Gastroesophageal sphincter (tissue), 4 donors: ENCODE measurements at regions not wholly inside any gene's neighbourhood (a gene's known extent, or its start where the extent isn't known, plus 50 kb on each side); places are given as distances from the start of the nearest gene placed in this dataset.

ENCODE experiments used
- ATAC-seq: fragments of 150-250 bp; one replicate; pipeline ENCODE4 v1.9.1; 2016; ENCODE audit warnings: mild to moderate bottlenecking, moderate library complexity
- H3K27ac ChIP-seq, 4 donors: fragments of 200-600 bp; sonication (generic) in 3 of 4; 1 replicate in 3 of 4; 2 replicates in 1 of 4; pipeline ENCODE4 v1.5.1; 2016 to 2019
- H3K27me3 ChIP-seq: fragments of 200-600 bp; sonication (generic); one replicate; pipeline ENCODE4 v1.5.1; 2019
- H3K36me3 ChIP-seq, 2 donors: fragments of 200-600 bp; sonication (generic); one replicate each; pipeline ENCODE4 v1.5.1; 2019; ENCODE audit warnings: control low read depth in 1 of 2
- H3K4me1 ChIP-seq, 3 donors: fragments of 200-600 bp; sonication (generic); 1 replicate in 2 of 3; 2 replicates in 1 of 3; pipeline ENCODE4 v1.5.1; 2016 to 2019; ENCODE audit warnings: control low read depth in 2 of 3
- H3K4me3 ChIP-seq, 2 donors: fragments of 200-600 bp; sonication (generic); one replicate each; pipeline ENCODE4 v1.5.1; 2019; ENCODE audit warnings: mild to moderate bottlenecking in 1 of 2, moderate library complexity in 1 of 2
- H3K9me3 ChIP-seq, 3 donors: fragments of 200-600 bp; sonication (generic); one replicate each; pipeline ENCODE4 v1.5.1; 2017 to 2019; ENCODE audit warnings: control low read depth in 2 of 3
- EP300 ChIP-seq: sonication (generic); formaldehyde crosslinking; IDR thresholded peaks from one replicate; pipeline ENCODE4 v1.6.1; 2017; ENCODE audit warnings: antibody characterized with exemption, mild to moderate bottlenecking
- POLR2A ChIP-seq, 2 donors: fragments of 450-650 bp; IDR thresholded peaks; one replicate each; pipeline ENCODE4 v1.6.1; 2017; ENCODE audit warnings: antibody characterized with exemption in 2 of 2, mild to moderate bottlenecking in 2 of 2, moderate library complexity in 1 of 2
- POLR2AphosphoS5 ChIP-seq: sonication (generic); formaldehyde crosslinking; IDR thresholded peaks from one replicate; pipeline ENCODE4 v1.6.1; 2017; ENCODE audit warnings: antibody characterized with exemption
- WGBS, 2 donors: methylation state at CpG; one replicate each; pipeline ENCODE4 v1.1.5; 2018; ENCODE audit warnings: low coverage in 1 of 2; 5-methylcytosine and 5-hydroxymethylcytosine counted together
- TF ChIP-seq, protein P1 (sequence below), 4 experiments: fragments of 200-600 bp in 2 of 4; fragments of 450-650 bp in 2 of 4; sonication (generic) in 1 of 4; IDR thresholded peaks; one replicate each; pipeline ENCODE4 v1.5.1; 2017 to 2019; ENCODE audit warnings: antibody characterized with exemption in 4 of 4, mild to moderate bottlenecking in 2 of 4, moderate library complexity in 2 of 4

- no peak for ATAC-seq
- Histone ChIP-seq H3K4me1 (no peaks in the 10 kb centered on the region), H3K9me3 (no peaks in the 10 kb centered on the region), H3K4me3 (no peak overlapping the region), H3K27me3 (no peaks in the 10 kb centered on the region), H3K27ac (no peak overlapping the region), H3K36me3 (no peaks in the 10 kb centered on the region)
- TF ChIP-seq, protein P1, sequence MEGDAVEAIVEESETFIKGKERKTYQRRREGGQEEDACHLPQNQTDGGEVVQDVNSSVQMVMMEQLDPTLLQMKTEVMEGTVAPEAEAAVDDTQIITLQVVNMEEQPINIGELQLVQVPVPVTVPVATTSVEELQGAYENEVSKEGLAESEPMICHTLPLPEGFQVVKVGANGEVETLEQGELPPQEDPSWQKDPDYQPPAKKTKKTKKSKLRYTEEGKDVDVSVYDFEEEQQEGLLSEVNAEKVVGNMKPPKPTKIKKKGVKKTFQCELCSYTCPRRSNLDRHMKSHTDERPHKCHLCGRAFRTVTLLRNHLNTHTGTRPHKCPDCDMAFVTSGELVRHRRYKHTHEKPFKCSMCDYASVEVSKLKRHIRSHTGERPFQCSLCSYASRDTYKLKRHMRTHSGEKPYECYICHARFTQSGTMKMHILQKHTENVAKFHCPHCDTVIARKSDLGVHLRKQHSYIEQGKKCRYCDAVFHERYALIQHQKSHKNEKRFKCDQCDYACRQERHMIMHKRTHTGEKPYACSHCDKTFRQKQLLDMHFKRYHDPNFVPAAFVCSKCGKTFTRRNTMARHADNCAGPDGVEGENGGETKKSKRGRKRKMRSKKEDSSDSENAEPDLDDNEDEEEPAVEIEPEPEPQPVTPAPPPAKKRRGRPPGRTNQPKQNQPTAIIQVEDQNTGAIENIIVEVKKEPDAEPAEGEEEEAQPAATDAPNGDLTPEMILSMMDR (IDR thresholded peaks at IDR 0.05): no peak
- no peak for TF ChIP-seq EP300
- TF ChIP-seq POLR2A (IDR thresholded peaks at IDR 0.05): no peak
- TF ChIP-seq POLR2AphosphoS5: no peak
Measured at GRCh38 chr6:156189714-156190113, 587.5 kb upstream of the ARID1B start.

DNA sequence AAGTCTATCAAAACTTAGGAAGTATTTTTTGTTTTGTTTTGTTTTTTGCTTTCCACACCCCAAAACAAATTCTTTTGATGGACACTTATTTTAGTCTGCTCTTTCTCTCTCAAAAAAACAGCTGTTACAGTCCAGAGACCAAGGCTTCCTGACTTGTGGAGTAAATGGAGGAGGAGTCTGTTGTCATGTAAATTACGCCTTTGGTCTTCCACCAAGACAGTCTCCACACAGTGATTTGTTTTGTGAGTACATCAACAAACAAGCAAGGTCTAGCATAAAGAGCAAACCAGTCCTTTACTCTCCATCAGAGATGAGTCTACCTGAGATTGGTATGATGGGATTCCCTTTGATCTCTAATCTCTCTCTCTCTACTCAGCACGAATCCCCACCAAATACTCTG is 588.0 kb upstream of the ARID1B start:
- H3K27ac ChIP-seq: no peak overlapping the region
- no peak for ATAC-seq
- H3K4me1 ChIP-seq: no peaks in the 10 kb centered on the region
- no peaks in the 10 kb centered on the region for H3K36me3 ChIP-seq
- no peak overlapping the region for H3K4me3 ChIP-seq
- TF ChIP-seq POLR2AphosphoS5: no peak
- TF ChIP-seq, protein P1 (IDR thresholded peaks at IDR 0.05): no peak
- TF ChIP-seq EP300: no peak
- TF ChIP-seq POLR2A (IDR thresholded peaks at IDR 0.05): no peak
- H3K9me3 ChIP-seq: no peaks in the 10 kb centered on the region
- 69 to 90% methylated on average over 2 of the region's 2 CpGs for WGBS, 2 donors
- H3K27me3 ChIP-seq: no peaks in the 10 kb centered on the region

DNA sequence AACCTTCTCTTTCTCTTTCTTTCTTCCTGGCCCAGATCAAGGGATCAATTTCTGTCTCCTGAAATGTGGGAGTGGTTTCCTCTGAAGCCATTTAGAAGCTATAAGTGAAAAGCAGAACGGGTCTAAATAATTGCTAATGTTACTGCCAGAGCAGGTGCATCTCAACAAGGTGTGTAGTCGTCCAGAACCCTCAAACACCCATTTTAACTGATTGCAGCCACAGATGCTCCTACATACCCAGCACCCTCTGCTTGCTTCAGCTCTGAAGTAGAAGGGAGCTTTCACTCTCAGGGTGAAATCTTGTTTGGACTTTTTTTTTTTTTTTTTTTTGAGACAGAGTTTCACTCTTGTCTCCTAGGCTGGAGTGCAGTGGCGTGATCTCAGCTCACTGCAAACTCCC is 592.1 kb upstream of the ARID1B start:
- WGBS, 2 donors: 48 to 61% methylated on average over 2 of the region's 3 CpGs
- Histone ChIP-seq H3K27me3 (no peaks in the 10 kb centered on the region), H3K27ac (no peak overlapping the region), H3K4me3 (no peak overlapping the region), H3K36me3 (no peaks in the 10 kb centered on the region), H3K9me3 (no peaks in the 10 kb centered on the region), H3K4me1 (no peaks in the 10 kb centered on the region)
- TF ChIP-seq POLR2AphosphoS5: no peak
- TF ChIP-seq, protein P1 (IDR thresholded peaks at IDR 0.05): no peak
- TF ChIP-seq EP300: no peak
- TF ChIP-seq POLR2A (IDR thresholded peaks at IDR 0.05): no peak
- no peak for ATAC-seq

- Histone ChIP-seq H3K27ac (no peak overlapping the region), H3K9me3 (no peaks in the 10 kb centered on the region), H3K27me3 (no peaks in the 10 kb centered on the region), H3K36me3 (no peaks in the 10 kb centered on the region), H3K4me1 (no peaks in the 10 kb centered on the region), H3K4me3 (no peak overlapping the region)
- TF ChIP-seq EP300 (no peak), POLR2A (IDR thresholded peaks at IDR 0.05) (no peak), POLR2AphosphoS5 (no peak)
- TF ChIP-seq, protein P1 (IDR thresholded peaks at IDR 0.05): no peak
- no peak for ATAC-seq
- 69 to 79% methylated on average over 3 of the region's 3 CpGs for WGBS, 2 donors
Measured at GRCh38 chr6:156183678-156184077, 593.5 kb upstream of the ARID1B start.

DNA sequence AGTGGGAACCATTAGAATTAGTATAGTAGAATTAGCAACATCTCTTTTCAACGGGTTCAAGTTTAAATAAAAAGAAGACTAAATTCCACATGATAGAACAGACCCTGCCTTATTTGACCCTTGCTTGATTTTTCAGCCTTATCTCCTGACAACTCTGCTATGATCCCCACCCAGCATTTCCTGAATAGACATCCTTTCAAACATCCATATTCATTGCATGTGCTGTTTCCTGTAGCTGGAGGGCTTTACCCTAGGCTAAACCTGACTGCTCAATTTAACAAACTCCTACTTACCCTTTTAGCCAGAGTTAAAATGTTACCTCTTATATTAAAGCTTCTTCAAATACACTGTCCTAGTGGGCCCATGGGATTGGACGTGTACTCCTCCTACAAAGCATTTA is 594.8 kb upstream of the ARID1B start:
- ATAC-seq: no peak
- Histone ChIP-seq H3K4me1 (no peaks in the 10 kb centered on the region), H3K4me3 (no peak overlapping the region), H3K36me3 (no peaks in the 10 kb centered on the region), H3K27me3 (no peaks in the 10 kb centered on the region), H3K9me3 (no peaks in the 10 kb centered on the region), H3K27ac (no peak overlapping the region)
- WGBS, 2 donors: 56 to 73% methylated on average over 2 of the region's 2 CpGs
- no peak for TF ChIP-seq EP300
- no peak for TF ChIP-seq POLR2A (IDR thresholded peaks at IDR 0.05)
- no peak for TF ChIP-seq POLR2AphosphoS5
- TF ChIP-seq, protein P1 (IDR thresholded peaks at IDR 0.05): no peak
